ENCODE measurements at regions not wholly inside any gene's neighbourhood (a gene's known extent, or its start where the extent isn't known, plus 50 kb on each side); places are given as distances from the start of the nearest gene placed in this dataset.

DNA sequence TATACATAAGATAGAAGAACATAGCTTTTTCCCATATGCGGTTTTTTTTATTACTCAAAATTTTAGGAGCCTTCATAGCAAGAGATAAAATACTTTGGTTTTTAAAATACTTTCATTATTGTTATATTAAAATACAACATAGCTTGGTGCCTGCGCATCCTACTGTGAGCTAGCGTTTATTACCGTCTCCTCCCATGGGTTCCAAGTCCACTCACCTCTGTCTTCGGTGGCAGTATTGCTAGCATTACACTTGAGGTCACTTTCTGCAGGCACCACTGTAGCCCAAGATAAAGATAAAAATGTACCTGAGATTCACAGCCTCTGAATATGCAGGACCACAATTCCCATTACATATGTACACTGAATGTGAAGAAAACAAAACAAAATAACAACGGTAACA, 326.7 kb downstream of the TPBG start:
- TF ChIP-seq, protein P1, sequence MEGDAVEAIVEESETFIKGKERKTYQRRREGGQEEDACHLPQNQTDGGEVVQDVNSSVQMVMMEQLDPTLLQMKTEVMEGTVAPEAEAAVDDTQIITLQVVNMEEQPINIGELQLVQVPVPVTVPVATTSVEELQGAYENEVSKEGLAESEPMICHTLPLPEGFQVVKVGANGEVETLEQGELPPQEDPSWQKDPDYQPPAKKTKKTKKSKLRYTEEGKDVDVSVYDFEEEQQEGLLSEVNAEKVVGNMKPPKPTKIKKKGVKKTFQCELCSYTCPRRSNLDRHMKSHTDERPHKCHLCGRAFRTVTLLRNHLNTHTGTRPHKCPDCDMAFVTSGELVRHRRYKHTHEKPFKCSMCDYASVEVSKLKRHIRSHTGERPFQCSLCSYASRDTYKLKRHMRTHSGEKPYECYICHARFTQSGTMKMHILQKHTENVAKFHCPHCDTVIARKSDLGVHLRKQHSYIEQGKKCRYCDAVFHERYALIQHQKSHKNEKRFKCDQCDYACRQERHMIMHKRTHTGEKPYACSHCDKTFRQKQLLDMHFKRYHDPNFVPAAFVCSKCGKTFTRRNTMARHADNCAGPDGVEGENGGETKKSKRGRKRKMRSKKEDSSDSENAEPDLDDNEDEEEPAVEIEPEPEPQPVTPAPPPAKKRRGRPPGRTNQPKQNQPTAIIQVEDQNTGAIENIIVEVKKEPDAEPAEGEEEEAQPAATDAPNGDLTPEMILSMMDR (IDR thresholded peaks at IDR 0.05) = no peak
- no peak for TF ChIP-seq POLR2A (IDR thresholded peaks at IDR 0.05)
